Ascending aorta (tissue), 2 donors: ENCODE measurements at regions not wholly inside any gene's neighbourhood (a gene's known extent, or its start where the extent isn't known, plus 50 kb on each side); places are given as distances from the start of the nearest gene placed in this dataset.
"Not testable (repeated sequence)": the region's sequence is repeated elsewhere in the genome, so short reads cannot be mapped to it uniquely, and the experiment has no call there.

ENCODE experiments used
- DNase-seq, 2 donors: peaks; one replicate each; pipeline ENCODE4 v3.0.0-alpha.2; 2019; ENCODE audit warnings: low spot score in 2 of 2
- H3K27ac ChIP-seq, 2 donors: fragments of 200-600 bp; sonication (generic); one replicate each; pipeline ENCODE4 v1.5.1; 2016 to 2017; ENCODE audit warnings: mild to moderate bottlenecking in 1 of 2
- H3K27me3 ChIP-seq: fragments of 200-600 bp; sonication (generic); one replicate; pipeline ENCODE4 v1.5.1; 2017
- H3K36me3 ChIP-seq, 2 donors: fragments of 200-600 bp; sonication (generic); one replicate each; pipeline ENCODE4 v1.5.1; 2016
- H3K4me1 ChIP-seq, 2 donors: fragments of 200-600 bp; sonication (generic); one replicate each; pipeline ENCODE4 v1.5.1; 2016 to 2017; ENCODE audit warnings: mild to moderate bottlenecking in 1 of 2
- H3K4me3 ChIP-seq, 2 donors: fragments of 200-600 bp; sonication (generic); one replicate each; pipeline ENCODE4 v1.5.1; 2016 to 2017; ENCODE audit warnings: mild to moderate bottlenecking in 1 of 2
- H3K9me3 ChIP-seq, 2 donors: fragments of 200-600 bp; sonication (generic); one replicate each; pipeline ENCODE4 v1.5.1; 2016
- intact Hi-C: fragments of 100-400 bp; cut with DNase I; formaldehyde crosslinking; loops from one replicate; pipeline ENCODE4 v1.15.1; 2023
- TF ChIP-seq, protein P1 (sequence below), 3 experiments: fragments of 200-600 bp in 2 of 3; fragments of 450-650 bp in 1 of 3; sonication (generic) in 2 of 3; IDR thresholded peaks; one replicate each; pipeline ENCODE4 v1.5.1; 2016 to 2019; ENCODE audit warnings: antibody characterized with exemption in 3 of 3, mild to moderate bottlenecking in 1 of 3, moderate library complexity in 1 of 3

DNA sequence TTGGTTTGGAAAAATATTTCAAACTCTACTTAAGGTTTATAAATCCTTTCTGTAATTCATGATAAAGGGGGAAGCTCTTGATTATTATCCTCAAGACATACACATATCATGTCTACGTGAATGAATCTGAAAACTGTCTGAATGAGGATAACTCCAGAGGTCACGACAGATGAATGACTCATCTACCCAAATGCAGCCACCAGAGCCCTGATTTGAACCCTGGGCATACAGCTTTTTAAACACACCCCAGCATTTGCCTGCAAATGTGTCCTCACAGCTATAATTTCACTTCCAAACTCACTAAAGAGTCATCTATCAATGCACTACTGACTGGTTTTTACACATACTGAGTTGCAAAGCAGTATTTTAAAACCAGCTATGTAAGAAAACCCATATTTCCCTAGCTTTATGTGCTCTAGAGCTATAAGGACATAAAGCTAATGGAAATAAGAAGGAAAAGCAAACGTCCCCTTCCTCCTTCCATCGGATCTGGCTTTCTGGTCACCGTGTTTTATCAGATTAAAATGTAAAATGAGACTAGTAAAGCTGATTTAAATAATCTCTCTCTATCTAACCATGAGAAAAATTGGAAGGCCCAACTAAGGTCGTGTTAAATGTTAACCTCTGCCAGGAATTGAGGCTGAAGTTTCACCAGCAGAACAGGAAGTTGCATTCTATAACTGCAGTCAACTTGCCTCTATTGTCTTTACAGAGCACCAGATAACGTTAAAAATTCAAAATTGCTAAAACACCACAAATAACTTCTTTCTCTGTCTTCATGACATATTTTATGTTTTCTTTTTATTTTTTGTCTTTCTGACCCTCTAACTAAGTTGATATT lies 63.1 kb upstream of the SPP1 start:
- Histone ChIP-seq H3K4me1 (peaks cover 0 to 7% of the 10 kb centered on the region in 2 donors), H3K27me3 (no peaks in the 10 kb centered on the region), H3K36me3 (no peaks in the 10 kb centered on the region), H3K9me3 (no peaks in the 10 kb centered on the region), H3K27ac (no peak overlapping the region), H3K4me3 (no peak overlapping the region)
- TF ChIP-seq, protein P1, sequence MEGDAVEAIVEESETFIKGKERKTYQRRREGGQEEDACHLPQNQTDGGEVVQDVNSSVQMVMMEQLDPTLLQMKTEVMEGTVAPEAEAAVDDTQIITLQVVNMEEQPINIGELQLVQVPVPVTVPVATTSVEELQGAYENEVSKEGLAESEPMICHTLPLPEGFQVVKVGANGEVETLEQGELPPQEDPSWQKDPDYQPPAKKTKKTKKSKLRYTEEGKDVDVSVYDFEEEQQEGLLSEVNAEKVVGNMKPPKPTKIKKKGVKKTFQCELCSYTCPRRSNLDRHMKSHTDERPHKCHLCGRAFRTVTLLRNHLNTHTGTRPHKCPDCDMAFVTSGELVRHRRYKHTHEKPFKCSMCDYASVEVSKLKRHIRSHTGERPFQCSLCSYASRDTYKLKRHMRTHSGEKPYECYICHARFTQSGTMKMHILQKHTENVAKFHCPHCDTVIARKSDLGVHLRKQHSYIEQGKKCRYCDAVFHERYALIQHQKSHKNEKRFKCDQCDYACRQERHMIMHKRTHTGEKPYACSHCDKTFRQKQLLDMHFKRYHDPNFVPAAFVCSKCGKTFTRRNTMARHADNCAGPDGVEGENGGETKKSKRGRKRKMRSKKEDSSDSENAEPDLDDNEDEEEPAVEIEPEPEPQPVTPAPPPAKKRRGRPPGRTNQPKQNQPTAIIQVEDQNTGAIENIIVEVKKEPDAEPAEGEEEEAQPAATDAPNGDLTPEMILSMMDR (IDR thresholded peaks at IDR 0.05), result no peak
- DNase-seq, result no peak
- intact Hi-C loops, result no loop called here

DNA sequence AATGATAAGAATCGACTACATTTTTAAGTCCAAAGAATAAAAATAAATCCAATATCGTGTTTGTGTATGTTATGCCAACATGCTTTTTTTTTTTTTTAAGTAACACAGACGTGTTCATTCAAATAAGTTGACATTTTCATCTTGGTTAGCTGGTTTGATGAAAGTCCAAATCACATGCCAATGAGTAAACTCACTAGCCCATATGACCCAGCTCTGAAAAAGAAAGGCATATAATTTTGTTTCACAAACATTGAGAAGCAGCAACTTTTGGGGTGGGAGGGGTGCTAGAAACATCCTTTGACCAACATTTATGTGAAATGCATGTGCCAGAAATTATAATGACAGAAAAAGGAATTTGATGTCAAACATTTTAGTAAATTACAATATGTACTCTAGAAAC lies 61.6 kb upstream of the SPP1 start:
- Histone ChIP-seq H3K27me3 (no peaks in the 10 kb centered on the region), H3K4me1 (peaks cover 0 to 7% of the 10 kb centered on the region in 2 donors), H3K9me3 (no peaks in the 10 kb centered on the region), H3K36me3 (no peaks in the 10 kb centered on the region), H3K4me3 (no peak overlapping the region), H3K27ac (no peak overlapping the region)
- DNase-seq, result no peak
- TF ChIP-seq, protein P1 (IDR thresholded peaks at IDR 0.05), result no peak
- intact Hi-C loops, result no loop called here

DNA sequence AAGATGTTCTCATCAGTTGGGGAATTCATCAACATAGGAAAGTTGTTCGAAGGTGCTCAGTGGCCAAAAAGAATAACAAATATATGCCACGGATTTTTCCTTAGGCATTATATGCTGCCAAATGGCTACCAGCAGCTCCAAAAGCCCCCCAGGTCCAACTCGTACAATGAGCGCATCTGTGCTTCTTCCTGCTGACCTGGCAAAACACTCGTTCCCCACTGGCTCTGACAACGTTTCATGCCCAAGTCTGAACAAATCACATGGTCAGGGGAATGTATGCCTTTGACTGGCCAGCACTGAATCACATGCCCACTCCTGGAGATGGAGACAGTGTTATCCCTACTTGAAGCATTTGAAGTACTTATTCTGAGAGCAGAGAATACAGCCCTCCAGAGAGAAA lies 59.9 kb upstream of the SPP1 start:
- intact Hi-C loops, result no loop called here
- TF ChIP-seq, protein P1 (IDR thresholded peaks at IDR 0.05), result no peak
- Histone ChIP-seq H3K36me3 (no peaks in the 10 kb centered on the region), H3K27me3 (no peaks in the 10 kb centered on the region), H3K4me1 (peaks cover 0 to 7% of the 10 kb centered on the region in 2 donors), H3K9me3 (no peaks in the 10 kb centered on the region), H3K4me3 (no peak overlapping the region), H3K27ac (no peak overlapping the region)
- no peak for DNase-seq

DNA sequence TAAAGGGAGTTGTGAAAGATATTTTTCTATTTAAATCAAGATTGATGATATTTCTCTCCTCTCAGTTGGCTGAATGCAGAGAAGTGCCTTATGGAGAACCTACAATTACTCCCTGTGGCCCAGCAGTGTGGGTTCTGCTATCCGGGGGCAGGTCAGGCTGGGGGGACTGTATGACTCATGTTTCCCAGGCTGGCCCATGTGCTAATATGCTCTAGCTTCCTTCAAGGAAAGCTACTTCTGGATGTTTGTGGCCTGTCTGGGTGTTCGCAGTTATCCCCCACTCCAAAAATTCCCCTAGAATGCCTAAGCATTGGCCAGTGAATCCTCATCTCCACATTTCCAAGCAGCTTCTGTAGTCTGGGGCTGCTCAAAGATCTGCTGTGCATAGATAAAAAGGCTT lies 58.9 kb upstream of the SPP1 start:
- H3K9me3 ChIP-seq, result no peaks in the 10 kb centered on the region
- no peak for DNase-seq
- intact Hi-C loops, result no loop called here
- TF ChIP-seq, protein P1 (IDR thresholded peaks at IDR 0.05), result no peak
- peaks cover 0 to 4% of the 10 kb centered on the region in 2 donors for H3K4me1 ChIP-seq
- no peaks in the 10 kb centered on the region for H3K27me3 ChIP-seq
- H3K27ac ChIP-seq, result no peak overlapping the region
- no peak overlapping the region for H3K4me3 ChIP-seq
- H3K36me3 ChIP-seq, result no peaks in the 10 kb centered on the region

DNA sequence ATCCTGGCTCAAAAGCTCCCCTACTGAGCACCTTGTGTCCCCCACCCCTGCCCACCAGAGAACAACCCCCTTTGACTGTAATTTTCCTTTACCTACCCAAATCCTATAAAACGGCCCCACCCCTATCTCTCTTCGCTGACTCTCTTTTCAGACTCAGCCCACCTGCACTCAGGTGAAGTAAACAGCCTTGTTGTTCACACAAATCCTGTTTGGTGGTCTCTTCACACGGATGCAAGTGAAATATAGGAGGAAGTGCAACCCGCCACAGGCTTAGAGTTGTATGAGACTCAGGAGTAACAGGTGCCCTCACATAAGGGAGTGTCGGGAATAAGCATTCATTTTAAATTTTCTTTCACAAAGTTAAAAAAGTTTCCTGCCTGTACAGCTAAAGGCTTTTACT lies 57.6 kb upstream of the SPP1 start:
- intact Hi-C loops, H3K4me1 ChIP-seq, H3K27me3 ChIP-seq, H3K4me3 ChIP-seq, DNase-seq, H3K36me3 ChIP-seq, H3K9me3 ChIP-seq, H3K27ac ChIP-seq: not testable (repeated sequence)

DNA sequence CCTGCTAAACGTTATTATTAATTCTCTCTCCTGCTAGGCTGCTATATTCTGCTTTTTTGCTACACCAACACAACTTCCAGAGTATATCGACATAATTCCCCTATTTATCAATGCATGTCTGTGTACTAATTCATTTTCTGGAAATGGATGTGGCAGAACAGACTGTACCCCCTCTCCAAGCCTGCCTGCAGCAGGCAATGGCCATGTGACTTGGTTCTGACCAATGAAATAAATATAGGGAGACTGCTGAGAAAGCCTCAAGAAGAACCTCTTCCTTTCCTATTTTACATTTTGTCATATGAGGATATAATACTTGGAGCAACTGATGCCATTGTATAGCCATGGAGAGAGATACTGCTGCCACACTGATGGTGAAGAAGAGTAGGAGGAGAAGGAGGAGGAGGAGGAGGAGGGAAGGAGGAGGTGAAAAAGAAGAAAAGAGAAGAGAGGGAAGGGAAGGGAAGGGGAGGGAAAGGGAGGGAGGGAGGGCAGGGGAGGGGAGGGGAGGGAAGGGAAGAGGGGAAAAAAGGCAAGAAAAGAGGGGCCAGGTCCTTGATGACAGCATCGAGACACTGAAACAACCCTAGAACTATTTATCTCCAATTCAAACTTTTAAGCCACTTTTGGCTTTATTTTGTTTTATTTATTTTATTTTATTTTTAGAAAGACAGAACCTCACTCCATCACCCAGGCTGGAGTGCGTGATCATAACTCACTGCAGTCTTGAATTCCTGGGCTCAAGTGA lies 57.0 kb upstream of the SPP1 start:
- TF ChIP-seq, protein P1 (IDR thresholded peaks at IDR 0.05), result no peak
- Histone ChIP-seq H3K9me3 (no peaks in the 10 kb centered on the region), H3K4me3 (no peak overlapping the region), H3K27ac (no peak overlapping the region), H3K27me3 (no peaks in the 10 kb centered on the region), H3K4me1 (peaks cover 0 to 2% of the 10 kb centered on the region in 2 donors), H3K36me3 (no peaks in the 10 kb centered on the region)
- DNase-seq, result no peak
- intact Hi-C loops, result no loop called here

DNA sequence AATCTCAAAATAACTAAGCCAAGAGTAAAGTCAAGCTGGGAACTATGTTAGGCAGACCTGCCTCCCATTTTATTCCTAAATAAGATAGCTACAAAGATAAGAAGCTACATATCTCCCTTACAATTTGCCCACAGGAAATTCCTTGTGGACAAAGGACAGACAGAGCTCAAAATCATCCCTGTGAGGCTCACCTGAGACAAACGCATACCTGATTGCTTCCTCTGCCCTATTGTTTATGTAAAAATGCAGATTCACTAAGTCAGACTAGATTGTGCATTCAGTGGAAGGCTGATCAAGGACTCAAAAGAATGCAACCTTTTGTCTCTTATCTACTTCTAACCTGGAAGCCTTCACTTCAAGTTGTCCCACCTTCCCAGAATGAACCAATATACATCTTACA lies 56.2 kb upstream of the SPP1 start:
- DNase-seq, H3K27me3 ChIP-seq, H3K4me1 ChIP-seq, H3K9me3 ChIP-seq, H3K27ac ChIP-seq, H3K36me3 ChIP-seq, intact Hi-C loops, H3K4me3 ChIP-seq: not testable (repeated sequence)
